ENCODE measurements at regions not wholly inside any gene's neighbourhood (a gene's known extent, or its start where the extent isn't known, plus 50 kb on each side); places are given as distances from the start of the nearest gene placed in this dataset.

DNA sequence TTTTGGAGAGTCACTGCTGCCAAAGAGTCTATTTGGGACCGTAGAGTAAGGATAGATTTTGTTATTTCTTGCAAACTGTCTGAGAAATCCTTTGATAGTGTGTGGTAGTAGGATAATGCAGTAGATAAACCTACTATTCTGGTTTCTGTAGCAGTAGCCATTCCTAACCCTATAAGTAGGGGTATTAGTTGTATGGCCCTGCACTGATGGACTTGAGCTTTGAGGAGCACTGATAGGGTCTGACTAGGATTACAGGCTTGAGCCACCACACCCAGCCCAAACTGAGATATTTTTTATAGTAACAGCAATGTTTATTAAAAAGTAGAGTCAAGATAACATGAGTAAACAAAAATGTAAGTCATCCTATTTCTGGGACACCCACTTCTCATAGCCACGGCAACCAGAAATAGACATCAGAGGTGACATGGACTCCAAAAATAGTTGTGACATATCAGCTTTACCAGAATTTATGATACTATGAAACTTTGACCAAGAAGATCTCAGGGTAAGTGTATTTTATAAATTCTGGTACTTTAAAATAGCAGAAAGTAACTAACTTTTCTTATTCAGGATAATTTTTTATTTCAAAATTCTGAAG, 479.1 kb downstream of the SUCLA2 start:
- no peak overlapping the region for H3K9ac ChIP-seq (ENCODE audit: low read depth in 2 of 2, low read length in 2 of 2)
- H3K9me3 ChIP-seq, result no peaks in the 10 kb centered on the region
- H3K4me3 ChIP-seq, result no peak overlapping the region
- H3K4me1 ChIP-seq, result no peaks in the 10 kb centered on the region
- no peak for DNase-seq
- intact Hi-C loops (cut with DNase I), result no loop called here
- H3K27ac ChIP-seq, result no peak overlapping the region
- no peaks in the 10 kb centered on the region for H3K36me3 ChIP-seq
- no peaks in the 10 kb centered on the region for H3K27me3 ChIP-seq
- TF ChIP-seq, protein P1, sequence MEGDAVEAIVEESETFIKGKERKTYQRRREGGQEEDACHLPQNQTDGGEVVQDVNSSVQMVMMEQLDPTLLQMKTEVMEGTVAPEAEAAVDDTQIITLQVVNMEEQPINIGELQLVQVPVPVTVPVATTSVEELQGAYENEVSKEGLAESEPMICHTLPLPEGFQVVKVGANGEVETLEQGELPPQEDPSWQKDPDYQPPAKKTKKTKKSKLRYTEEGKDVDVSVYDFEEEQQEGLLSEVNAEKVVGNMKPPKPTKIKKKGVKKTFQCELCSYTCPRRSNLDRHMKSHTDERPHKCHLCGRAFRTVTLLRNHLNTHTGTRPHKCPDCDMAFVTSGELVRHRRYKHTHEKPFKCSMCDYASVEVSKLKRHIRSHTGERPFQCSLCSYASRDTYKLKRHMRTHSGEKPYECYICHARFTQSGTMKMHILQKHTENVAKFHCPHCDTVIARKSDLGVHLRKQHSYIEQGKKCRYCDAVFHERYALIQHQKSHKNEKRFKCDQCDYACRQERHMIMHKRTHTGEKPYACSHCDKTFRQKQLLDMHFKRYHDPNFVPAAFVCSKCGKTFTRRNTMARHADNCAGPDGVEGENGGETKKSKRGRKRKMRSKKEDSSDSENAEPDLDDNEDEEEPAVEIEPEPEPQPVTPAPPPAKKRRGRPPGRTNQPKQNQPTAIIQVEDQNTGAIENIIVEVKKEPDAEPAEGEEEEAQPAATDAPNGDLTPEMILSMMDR (IDR thresholded peaks at IDR 0.05), result no peak

DNA sequence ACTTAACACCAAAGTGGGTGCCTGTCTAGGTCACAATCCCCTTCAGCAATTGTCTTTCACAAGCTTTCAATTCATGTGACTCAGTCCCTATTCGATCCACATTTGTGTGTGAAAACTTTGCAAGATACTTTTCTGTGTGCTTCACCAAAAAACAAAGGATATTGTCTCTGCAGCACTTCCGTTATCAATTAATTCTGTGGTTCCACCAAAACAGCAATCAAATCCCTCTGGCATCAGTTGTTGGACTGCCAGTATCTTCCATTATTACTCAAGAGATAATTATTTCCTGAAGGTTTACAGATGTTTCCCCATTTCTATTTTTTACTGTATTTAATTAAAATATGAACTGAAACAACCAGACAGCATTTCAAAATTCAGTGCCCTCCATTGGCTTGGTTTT, 481.4 kb downstream of the SUCLA2 start:
- TF ChIP-seq, protein P1 (IDR thresholded peaks at IDR 0.05), result no peak
- Histone ChIP-seq H3K4me3 (no peak overlapping the region), H3K27ac (no peak overlapping the region), H3K4me1 (no peaks in the 10 kb centered on the region), H3K36me3 (no peaks in the 10 kb centered on the region), H3K9me3 (no peaks in the 10 kb centered on the region), H3K27me3 (no peaks in the 10 kb centered on the region), H3K9ac (ENCODE audit: low read depth in 2 of 2, low read length in 2 of 2) (no peak overlapping the region)
- intact Hi-C loops (cut with DNase I), result no loop called here
- no peak for DNase-seq

DNA sequence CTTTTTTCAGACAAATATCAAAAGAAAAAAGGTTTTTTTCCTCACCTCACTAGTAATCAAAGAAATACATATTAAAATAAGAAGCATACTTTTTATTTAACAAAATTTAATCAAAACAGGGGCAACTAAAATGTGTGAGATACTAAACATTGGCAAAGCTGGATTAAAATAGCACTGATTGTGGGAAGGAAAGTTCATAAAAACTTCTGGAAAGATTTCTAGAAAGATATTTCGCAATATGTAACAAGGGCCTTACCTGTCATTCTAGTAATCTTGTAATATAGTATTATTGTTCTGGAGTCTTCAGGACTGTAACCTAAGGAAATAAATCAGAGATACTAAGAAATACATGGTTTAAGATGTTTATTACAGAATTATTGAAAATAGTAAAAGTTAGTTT, 482.5 kb downstream of the SUCLA2 start:
- no peak for DNase-seq
- Histone ChIP-seq H3K9me3 (no peaks in the 10 kb centered on the region), H3K9ac (ENCODE audit: low read depth in 2 of 2, low read length in 2 of 2) (no peak overlapping the region), H3K4me1 (no peaks in the 10 kb centered on the region), H3K27ac (no peak overlapping the region), H3K36me3 (no peaks in the 10 kb centered on the region), H3K27me3 (no peaks in the 10 kb centered on the region), H3K4me3 (no peak overlapping the region)
- intact Hi-C loops (cut with DNase I), result no loop called here
- TF ChIP-seq, protein P1 (IDR thresholded peaks at IDR 0.05), result no peak

DNA sequence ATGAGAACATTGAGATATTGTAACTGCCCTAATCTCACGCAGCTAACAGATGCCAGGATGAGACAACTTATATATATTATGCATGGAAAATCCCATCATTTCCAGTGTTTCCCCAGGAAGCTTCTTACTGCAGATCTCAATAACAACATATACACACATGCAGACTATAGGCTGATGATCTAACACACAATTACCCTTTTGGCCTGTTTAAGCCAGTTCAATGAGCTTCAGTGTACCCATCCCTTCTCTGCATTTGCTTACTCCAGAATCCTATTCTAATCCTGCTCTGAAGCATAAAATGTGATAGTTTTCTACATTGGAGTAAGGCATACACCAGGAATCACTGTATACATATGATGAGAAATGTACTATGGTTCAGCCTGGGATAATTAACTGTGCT, 489.4 kb downstream of the SUCLA2 start:
- Histone ChIP-seq H3K36me3 (no peaks in the 10 kb centered on the region), H3K9ac (ENCODE audit: low read depth in 2 of 2, low read length in 2 of 2) (no peak overlapping the region), H3K9me3 (no peaks in the 10 kb centered on the region), H3K4me3 (no peak overlapping the region), H3K27ac (no peak overlapping the region), H3K4me1 (no peaks in the 10 kb centered on the region), H3K27me3 (no peaks in the 10 kb centered on the region)
- TF ChIP-seq, protein P1 (IDR thresholded peaks at IDR 0.05), result no peak
- intact Hi-C loops (cut with DNase I), result no loop called here
- no peak for DNase-seq

DNA sequence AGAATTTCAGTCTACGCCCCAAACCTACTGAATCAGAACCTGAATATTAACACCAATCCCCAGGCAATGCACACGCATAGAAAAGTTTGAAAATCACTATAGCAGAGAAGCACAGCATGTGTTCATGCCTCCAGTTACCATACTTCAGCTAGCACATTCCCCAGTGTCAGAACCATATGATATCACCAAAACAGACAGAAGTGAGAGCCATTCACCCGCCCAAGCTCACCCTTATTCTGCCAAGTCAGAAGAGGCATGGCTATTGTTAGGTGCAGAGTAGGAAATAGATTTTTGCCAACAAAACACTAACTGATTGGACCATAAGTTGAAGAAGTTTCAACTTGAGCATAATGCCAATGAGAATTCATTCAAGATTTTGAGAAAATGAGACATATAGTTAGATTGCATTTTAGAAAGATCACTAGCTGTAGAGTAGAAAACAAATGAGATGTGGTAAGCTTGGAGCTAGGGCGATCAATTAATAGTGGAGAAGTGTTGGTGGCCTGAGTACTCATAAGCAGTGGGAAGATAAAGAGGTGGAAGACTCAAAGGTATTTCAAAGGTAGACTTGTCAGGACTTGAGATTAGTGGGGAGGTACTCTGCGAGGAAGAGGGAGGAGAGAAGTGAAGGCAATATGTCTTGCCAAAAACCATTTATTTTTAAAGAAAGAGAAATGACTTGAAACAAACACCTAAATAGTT, 492.4 kb downstream of the SUCLA2 start:
- no peaks in the 10 kb centered on the region for H3K4me1 ChIP-seq
- no peaks in the 10 kb centered on the region for H3K36me3 ChIP-seq
- DNase-seq, result no peak
- TF ChIP-seq, protein P1 (IDR thresholded peaks at IDR 0.05), result no peak
- no peaks in the 10 kb centered on the region for H3K9me3 ChIP-seq
- no peak overlapping the region for H3K9ac ChIP-seq (ENCODE audit: low read depth in 2 of 2, low read length in 2 of 2)
- H3K27ac ChIP-seq, result no peak overlapping the region
- intact Hi-C loops (cut with DNase I), result no loop called here
- H3K27me3 ChIP-seq, result no peaks in the 10 kb centered on the region
- H3K4me3 ChIP-seq, result no peak overlapping the region

Measured in colonic mucosa (tissue), 4 donors.